K562 (cell line): ENCODE measurements at regions not wholly inside any gene's neighbourhood (a gene's known extent, or its start where the extent isn't known, plus 50 kb on each side); places are given as distances from the start of the nearest gene placed in this dataset.

Experiments used
- ATF7 ChIP-seq: fragments of 450-650 bp; IDR thresholded peaks from 2 replicates; pipeline ENCODE4 v1.7.1; 2014; ENCODE audit warnings: mild to moderate bottlenecking, moderate library complexity
- HDGF ChIP-seq: fragments of 450-650 bp; IDR thresholded peaks from 2 replicates; pipeline ENCODE4 v1.6.1; 2016
- SMAD4 ChIP-seq: fragments of 250-450 bp; sonication (Bioruptor Pico); conservative IDR thresholded peaks from 2 replicates; pipeline ENCODE4 v1.8.0; 2021; ENCODE audit warnings: inconsistent platforms, mild to moderate bottlenecking, moderate library complexity
- U2AF2 ChIP-seq: fragments of 200-400 bp; formaldehyde crosslinking; optimal IDR thresholded peaks from 2 replicates; pipeline ENCODE3; 2017; ENCODE audit warnings: low read depth, mild to moderate bottlenecking, low read length
- TF ChIP-seq, protein P1 (sequence below), 2 experiments: fragments of 450-650 bp in 1 of 2; IDR thresholded peaks; 2 replicates each; pipeline ENCODE4 v1.6.1; 2011 to 2017; ENCODE audit warnings: low read depth in 2 of 2, antibody characterized with exemption in 1 of 2, borderline replicate concordance in 1 of 2, low read length in 1 of 2, mild to moderate bottlenecking in 1 of 2, mixed read lengths in 1 of 2; ENCODE audit not compliant: control insufficient read depth in 1 of 2
- TF ChIP-seq, protein P2 (sequence below), 3 experiments: IDR thresholded peaks in 2 of 3; conservative IDR thresholded peaks in 1 of 3; 2 replicates each; pipeline ENCODE4 v1.5.1; 2011 to 2012; ENCODE audit warnings: low read length in 3 of 3, mild to moderate bottlenecking in 3 of 3, control low read depth in 2 of 3, improper control_type of control experiment in 1 of 3, inconsistent platforms in 1 of 3, low read depth in 1 of 3, mixed read lengths in 1 of 3, moderate library complexity in 1 of 3; ENCODE audit not compliant: insufficient read depth in 2 of 3
- TF ChIP-seq, protein P3 (sequence below): fragments of 450-650 bp; IDR thresholded peaks from 2 replicates; pipeline ENCODE4 v1.7.1; 2018; ENCODE audit warnings: mild to moderate bottlenecking, low read depth; ENCODE audit not compliant: partially characterized antibody
- TF ChIP-seq, protein P4 (sequence below): sonication (generic); formaldehyde crosslinking; IDR thresholded peaks from 2 replicates; pipeline ENCODE4 v1.8.0; 2022; ENCODE audit warnings: mild to moderate bottlenecking, missing genetic modification reagents
- TF ChIP-seq, protein P5 (sequence below): sonication (generic); formaldehyde crosslinking; IDR thresholded peaks from 2 replicates; pipeline ENCODE4 v1.9.0; 2022; ENCODE audit warnings: mild to moderate bottlenecking, missing genetic modification reagents
- TF ChIP-seq, protein P6 (sequence below), 3 experiments: fragments of 200-800 bp in 1 of 3; sonication (Bioruptor generic) in 1 of 3; sonication (generic) in 1 of 3; formaldehyde crosslinking in 1 of 3; IDR thresholded peaks; 2 replicates each; pipeline versions ENCODE4 v1.6.1 to v1.8.0; 2016 to 2022; ENCODE audit warnings: mild to moderate bottlenecking in 2 of 3, missing compliant biosample characterization in 2 of 3, missing genetic modification characterization in 2 of 3, missing genetic modification reagents in 1 of 3

DNA sequence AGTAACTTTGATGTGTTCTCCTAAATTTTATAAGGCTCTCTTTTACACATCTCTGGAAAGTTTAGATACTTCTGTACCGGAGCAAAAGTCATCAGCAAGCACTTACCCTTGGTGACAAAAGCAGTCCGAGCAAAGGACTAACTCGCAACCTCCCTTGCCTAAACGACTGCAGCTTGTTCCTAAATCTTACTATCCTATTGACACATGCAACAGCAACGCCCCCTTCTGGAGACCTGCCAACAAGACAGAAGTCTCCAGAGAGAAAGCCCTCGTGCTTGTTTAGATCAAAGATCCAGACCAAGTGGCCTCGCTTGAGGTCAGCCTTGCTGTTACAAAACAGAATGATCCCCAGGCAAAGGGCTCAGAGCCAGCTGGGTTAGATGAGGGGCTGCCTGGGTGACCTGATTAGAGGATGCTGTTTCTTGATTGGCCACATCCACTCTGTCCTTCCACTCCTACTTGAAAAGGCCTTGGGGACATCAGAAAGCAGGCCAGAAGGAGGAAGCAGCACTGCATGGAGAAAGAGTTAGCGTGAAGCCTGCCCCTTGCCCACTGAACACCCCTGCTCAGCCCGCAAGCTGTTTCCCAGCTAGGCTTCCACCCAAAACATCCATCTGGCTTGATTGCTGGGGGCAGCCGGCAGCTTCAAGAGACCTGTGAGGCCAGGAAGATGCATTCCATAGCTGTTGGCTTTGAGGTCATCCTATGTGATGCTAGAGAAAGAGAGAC is 94.3 kb downstream of the HNRNPLL start (continued):
- TF ChIP-seq, protein P1, sequence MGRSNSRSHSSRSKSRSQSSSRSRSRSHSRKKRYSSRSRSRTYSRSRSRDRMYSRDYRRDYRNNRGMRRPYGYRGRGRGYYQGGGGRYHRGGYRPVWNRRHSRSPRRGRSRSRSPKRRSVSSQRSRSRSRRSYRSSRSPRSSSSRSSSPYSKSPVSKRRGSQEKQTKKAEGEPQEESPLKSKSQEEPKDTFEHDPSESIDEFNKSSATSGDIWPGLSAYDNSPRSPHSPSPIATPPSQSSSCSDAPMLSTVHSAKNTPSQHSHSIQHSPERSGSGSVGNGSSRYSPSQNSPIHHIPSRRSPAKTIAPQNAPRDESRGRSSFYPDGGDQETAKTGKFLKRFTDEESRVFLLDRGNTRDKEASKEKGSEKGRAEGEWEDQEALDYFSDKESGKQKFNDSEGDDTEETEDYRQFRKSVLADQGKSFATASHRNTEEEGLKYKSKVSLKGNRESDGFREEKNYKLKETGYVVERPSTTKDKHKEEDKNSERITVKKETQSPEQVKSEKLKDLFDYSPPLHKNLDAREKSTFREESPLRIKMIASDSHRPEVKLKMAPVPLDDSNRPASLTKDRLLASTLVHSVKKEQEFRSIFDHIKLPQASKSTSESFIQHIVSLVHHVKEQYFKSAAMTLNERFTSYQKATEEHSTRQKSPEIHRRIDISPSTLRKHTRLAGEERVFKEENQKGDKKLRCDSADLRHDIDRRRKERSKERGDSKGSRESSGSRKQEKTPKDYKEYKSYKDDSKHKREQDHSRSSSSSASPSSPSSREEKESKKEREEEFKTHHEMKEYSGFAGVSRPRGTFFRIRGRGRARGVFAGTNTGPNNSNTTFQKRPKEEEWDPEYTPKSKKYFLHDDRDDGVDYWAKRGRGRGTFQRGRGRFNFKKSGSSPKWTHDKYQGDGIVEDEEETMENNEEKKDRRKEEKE (IDR thresholded peaks at IDR 0.05; ENCODE audit: borderline replicate concordance in 1 of 2, control insufficient read depth in 1 of 2, low read depth in 2 of 2, low read length in 1 of 2) = no peak
- TF ChIP-seq, protein P2, sequence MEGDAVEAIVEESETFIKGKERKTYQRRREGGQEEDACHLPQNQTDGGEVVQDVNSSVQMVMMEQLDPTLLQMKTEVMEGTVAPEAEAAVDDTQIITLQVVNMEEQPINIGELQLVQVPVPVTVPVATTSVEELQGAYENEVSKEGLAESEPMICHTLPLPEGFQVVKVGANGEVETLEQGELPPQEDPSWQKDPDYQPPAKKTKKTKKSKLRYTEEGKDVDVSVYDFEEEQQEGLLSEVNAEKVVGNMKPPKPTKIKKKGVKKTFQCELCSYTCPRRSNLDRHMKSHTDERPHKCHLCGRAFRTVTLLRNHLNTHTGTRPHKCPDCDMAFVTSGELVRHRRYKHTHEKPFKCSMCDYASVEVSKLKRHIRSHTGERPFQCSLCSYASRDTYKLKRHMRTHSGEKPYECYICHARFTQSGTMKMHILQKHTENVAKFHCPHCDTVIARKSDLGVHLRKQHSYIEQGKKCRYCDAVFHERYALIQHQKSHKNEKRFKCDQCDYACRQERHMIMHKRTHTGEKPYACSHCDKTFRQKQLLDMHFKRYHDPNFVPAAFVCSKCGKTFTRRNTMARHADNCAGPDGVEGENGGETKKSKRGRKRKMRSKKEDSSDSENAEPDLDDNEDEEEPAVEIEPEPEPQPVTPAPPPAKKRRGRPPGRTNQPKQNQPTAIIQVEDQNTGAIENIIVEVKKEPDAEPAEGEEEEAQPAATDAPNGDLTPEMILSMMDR (IDR thresholded peaks at IDR 0.05 in 2 of 3, conservative IDR thresholded peaks at IDR 0.05 in 1 of 3; ENCODE audit: insufficient read depth in 2 of 3, low read depth in 1 of 3, low read length in 3 of 3) = peak; percentile 78 to 88 (median 87)
- TF ChIP-seq, protein P3, sequence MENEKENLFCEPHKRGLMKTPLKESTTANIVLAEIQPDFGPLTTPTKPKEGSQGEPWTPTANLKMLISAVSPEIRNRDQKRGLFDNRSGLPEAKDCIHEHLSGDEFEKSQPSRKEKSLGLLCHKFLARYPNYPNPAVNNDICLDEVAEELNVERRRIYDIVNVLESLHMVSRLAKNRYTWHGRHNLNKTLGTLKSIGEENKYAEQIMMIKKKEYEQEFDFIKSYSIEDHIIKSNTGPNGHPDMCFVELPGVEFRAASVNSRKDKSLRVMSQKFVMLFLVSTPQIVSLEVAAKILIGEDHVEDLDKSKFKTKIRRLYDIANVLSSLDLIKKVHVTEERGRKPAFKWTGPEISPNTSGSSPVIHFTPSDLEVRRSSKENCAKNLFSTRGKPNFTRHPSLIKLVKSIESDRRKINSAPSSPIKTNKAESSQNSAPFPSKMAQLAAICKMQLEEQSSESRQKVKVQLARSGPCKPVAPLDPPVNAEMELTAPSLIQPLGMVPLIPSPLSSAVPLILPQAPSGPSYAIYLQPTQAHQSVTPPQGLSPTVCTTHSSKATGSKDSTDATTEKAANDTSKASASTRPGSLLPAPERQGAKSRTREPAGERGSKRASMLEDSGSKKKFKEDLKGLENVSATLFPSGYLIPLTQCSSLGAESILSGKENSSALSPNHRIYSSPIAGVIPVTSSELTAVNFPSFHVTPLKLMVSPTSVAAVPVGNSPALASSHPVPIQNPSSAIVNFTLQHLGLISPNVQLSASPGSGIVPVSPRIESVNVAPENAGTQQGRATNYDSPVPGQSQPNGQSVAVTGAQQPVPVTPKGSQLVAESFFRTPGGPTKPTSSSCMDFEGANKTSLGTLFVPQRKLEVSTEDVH = no peak
- no peak for TF ChIP-seq U2AF2
- TF ChIP-seq ATF7 = 0 out of 2 replicates have a peak, but pooled peaks have one; percentile 30
- TF ChIP-seq, protein P4, sequence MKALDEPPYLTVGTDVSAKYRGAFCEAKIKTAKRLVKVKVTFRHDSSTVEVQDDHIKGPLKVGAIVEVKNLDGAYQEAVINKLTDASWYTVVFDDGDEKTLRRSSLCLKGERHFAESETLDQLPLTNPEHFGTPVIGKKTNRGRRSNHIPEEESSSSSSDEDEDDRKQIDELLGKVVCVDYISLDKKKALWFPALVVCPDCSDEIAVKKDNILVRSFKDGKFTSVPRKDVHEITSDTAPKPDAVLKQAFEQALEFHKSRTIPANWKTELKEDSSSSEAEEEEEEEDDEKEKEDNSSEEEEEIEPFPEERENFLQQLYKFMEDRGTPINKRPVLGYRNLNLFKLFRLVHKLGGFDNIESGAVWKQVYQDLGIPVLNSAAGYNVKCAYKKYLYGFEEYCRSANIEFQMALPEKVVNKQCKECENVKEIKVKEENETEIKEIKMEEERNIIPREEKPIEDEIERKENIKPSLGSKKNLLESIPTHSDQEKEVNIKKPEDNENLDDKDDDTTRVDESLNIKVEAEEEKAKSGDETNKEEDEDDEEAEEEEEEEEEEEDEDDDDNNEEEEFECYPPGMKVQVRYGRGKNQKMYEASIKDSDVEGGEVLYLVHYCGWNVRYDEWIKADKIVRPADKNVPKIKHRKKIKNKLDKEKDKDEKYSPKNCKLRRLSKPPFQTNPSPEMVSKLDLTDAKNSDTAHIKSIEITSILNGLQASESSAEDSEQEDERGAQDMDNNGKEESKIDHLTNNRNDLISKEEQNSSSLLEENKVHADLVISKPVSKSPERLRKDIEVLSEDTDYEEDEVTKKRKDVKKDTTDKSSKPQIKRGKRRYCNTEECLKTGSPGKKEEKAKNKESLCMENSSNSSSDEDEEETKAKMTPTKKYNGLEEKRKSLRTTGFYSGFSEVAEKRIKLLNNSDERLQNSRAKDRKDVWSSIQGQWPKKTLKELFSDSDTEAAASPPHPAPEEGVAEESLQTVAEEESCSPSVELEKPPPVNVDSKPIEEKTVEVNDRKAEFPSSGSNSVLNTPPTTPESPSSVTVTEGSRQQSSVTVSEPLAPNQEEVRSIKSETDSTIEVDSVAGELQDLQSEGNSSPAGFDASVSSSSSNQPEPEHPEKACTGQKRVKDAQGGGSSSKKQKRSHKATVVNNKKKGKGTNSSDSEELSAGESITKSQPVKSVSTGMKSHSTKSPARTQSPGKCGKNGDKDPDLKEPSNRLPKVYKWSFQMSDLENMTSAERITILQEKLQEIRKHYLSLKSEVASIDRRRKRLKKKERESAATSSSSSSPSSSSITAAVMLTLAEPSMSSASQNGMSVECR (CRISPR knock-in tag) = no peak
- TF ChIP-seq SMAD4 (CRISPR knock-in tag) = 0 out of 2 replicates have a peak, but pooled peaks have one; percentile 17
- TF ChIP-seq, protein P5, sequence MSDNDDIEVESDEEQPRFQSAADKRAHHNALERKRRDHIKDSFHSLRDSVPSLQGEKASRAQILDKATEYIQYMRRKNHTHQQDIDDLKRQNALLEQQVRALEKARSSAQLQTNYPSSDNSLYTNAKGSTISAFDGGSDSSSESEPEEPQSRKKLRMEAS = peak; percentile 78
- TF ChIP-seq, protein P6, sequence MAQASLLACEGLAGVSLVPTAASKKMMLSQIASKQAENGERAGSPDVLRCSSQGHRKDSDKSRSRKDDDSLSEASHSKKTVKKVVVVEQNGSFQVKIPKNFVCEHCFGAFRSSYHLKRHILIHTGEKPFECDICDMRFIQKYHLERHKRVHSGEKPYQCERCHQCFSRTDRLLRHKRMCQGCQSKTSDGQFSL (CRISPR knock-in tag; IDR thresholded peaks at IDR 0.05) = no peak
- TF ChIP-seq, protein P6 (tag; IDR thresholded peaks at IDR 0.05) = no peak
- TF ChIP-seq HDGF = 0 out of 2 replicates have a peak, but pooled peaks have one; percentile 30
